ENCODE measurements at regions not wholly inside any gene's neighbourhood (a gene's known extent, or its start where the extent isn't known, plus 50 kb on each side); places are given as distances from the start of the nearest gene placed in this dataset.

- Histone ChIP-seq H3K9me3 (ENCODE audit: control insufficient read depth in 2 of 2, low read length in 2 of 2) (no peaks in the 10 kb centered on the region), H3K27ac (ENCODE audit: low read depth in 2 of 2, low read length in 2 of 2) (no peak overlapping the region), H3K9ac (ENCODE audit: low read depth in 1 of 2, low read length in 2 of 2) (no peak overlapping the region), H3K27me3 (ENCODE audit: control insufficient read depth in 2 of 2, insufficient read depth in 2 of 2, low read length in 2 of 2) (no peaks in the 10 kb centered on the region), H3K4me1 (ENCODE audit: control insufficient read depth in 2 of 2, insufficient read depth in 2 of 2, low read length in 2 of 2) (no peaks in the 10 kb centered on the region), H3K36me3 (ENCODE audit: control insufficient read depth in 2 of 2, insufficient read depth in 2 of 2, low read length in 2 of 2) (no peaks in the 10 kb centered on the region), H3K4me3 (ENCODE audit: low read length in 2 of 2) (no peak overlapping the region)
Measured at GRCh38 chr22:47284360-47284759, 521.9 kb downstream of the TBC1D22A start.

DNA sequence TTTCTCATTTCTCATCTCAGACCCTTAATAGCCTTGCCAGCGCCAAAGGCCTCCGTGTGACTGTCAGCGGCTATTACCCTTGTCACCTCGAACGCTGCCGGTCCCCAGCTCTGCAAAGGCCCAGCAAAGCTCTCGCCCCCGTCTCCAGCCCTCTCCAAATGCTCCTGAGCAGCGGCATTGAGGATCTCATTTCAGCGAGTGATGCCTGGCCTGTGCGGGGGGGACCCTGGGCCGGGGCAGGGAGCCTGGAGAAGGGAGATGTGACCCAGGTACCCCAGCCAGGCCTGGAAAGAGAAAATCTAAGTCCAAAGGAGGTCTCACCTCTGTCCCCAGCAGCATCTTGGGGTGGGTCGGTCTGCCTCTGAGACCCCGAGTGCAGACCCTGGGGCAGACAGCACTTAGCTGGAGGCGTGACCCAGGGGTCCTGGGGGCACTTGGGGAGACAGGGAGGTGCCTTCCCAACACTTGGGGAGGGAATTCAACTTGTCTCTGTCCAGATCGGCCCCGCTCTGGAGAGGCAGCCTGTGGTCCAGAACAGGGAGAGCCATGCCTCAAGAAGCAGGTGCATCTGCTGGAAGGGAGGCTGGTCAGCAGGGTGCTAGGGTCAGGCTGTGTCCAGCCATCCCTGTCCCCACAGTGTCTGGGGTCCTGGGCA lies 521.3 kb downstream of the TBC1D22A start:
- Histone ChIP-seq H3K9ac (ENCODE audit: low read depth in 1 of 2, low read length in 2 of 2) (no peak overlapping the region), H3K27ac (ENCODE audit: low read depth in 2 of 2, low read length in 2 of 2) (no peak overlapping the region), H3K36me3 (ENCODE audit: control insufficient read depth in 2 of 2, insufficient read depth in 2 of 2, low read length in 2 of 2) (no peaks in the 10 kb centered on the region), H3K4me1 (ENCODE audit: control insufficient read depth in 2 of 2, insufficient read depth in 2 of 2, low read length in 2 of 2) (no peaks in the 10 kb centered on the region), H3K27me3 (ENCODE audit: control insufficient read depth in 2 of 2, insufficient read depth in 2 of 2, low read length in 2 of 2) (no peaks in the 10 kb centered on the region), H3K9me3 (ENCODE audit: control insufficient read depth in 2 of 2, low read length in 2 of 2) (no peaks in the 10 kb centered on the region), H3K4me3 (ENCODE audit: low read length in 2 of 2) (no peak overlapping the region)

DNA sequence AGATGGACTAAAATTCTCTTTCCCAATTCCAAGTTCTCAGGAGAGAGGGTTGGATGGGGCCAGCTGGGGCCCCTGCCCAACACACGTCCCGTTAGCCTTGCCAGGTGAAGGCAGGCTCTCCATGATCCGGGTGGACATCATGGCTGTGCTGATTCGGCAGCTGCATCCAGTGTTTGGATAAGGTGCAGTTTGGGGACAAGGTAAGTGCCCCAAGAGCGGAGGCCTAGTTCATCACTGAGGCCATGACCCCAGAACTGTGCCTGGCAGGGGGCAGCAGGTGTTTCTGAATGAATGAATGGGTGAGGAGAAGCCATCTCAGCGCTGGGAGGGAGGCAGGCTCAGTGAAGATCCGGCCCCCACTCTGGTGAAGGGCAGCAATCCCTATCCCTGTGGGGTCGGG lies 520.4 kb downstream of the TBC1D22A start:
- no peaks in the 10 kb centered on the region for H3K9me3 ChIP-seq (ENCODE audit: control insufficient read depth in 2 of 2, low read length in 2 of 2)
- H3K4me3 ChIP-seq (ENCODE audit: low read length in 2 of 2) = no peak overlapping the region
- H3K27me3 ChIP-seq (ENCODE audit: control insufficient read depth in 2 of 2, insufficient read depth in 2 of 2, low read length in 2 of 2) = no peaks in the 10 kb centered on the region
- no peak overlapping the region for H3K27ac ChIP-seq (ENCODE audit: low read depth in 2 of 2, low read length in 2 of 2)
- H3K36me3 ChIP-seq (ENCODE audit: control insufficient read depth in 2 of 2, insufficient read depth in 2 of 2, low read length in 2 of 2) = no peaks in the 10 kb centered on the region
- H3K9ac ChIP-seq (ENCODE audit: low read depth in 1 of 2, low read length in 2 of 2) = no peak overlapping the region
- no peaks in the 10 kb centered on the region for H3K4me1 ChIP-seq (ENCODE audit: control insufficient read depth in 2 of 2, insufficient read depth in 2 of 2, low read length in 2 of 2)

DNA sequence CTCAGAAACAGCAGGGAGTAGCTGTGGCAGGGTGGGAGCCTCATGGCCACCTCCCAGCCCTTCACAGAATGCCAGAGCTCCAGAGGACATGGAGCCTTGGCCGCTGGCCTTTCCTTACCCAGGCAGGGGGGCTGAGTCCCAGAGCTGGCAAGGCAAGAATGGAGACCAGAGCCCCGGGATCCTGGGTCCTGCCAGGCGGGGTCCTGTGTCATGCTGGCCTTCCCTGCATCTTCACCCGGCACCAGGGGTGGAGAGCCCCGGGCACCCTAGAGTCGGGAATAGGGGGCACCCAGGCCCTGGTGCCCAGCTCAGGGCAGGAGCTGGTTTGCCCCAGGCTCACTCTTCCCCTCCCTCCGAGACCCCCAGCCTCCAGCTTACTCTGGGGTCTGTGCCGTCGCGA lies 519.9 kb downstream of the TBC1D22A start:
- Histone ChIP-seq H3K27me3 (ENCODE audit: control insufficient read depth in 2 of 2, insufficient read depth in 2 of 2, low read length in 2 of 2) (no peaks in the 10 kb centered on the region), H3K27ac (ENCODE audit: low read depth in 2 of 2, low read length in 2 of 2) (no peak overlapping the region), H3K9ac (ENCODE audit: low read depth in 1 of 2, low read length in 2 of 2) (no peak overlapping the region), H3K4me1 (ENCODE audit: control insufficient read depth in 2 of 2, insufficient read depth in 2 of 2, low read length in 2 of 2) (no peaks in the 10 kb centered on the region), H3K9me3 (ENCODE audit: control insufficient read depth in 2 of 2, low read length in 2 of 2) (no peaks in the 10 kb centered on the region), H3K4me3 (ENCODE audit: low read length in 2 of 2) (no peak overlapping the region), H3K36me3 (ENCODE audit: control insufficient read depth in 2 of 2, insufficient read depth in 2 of 2, low read length in 2 of 2) (no peaks in the 10 kb centered on the region)

DNA sequence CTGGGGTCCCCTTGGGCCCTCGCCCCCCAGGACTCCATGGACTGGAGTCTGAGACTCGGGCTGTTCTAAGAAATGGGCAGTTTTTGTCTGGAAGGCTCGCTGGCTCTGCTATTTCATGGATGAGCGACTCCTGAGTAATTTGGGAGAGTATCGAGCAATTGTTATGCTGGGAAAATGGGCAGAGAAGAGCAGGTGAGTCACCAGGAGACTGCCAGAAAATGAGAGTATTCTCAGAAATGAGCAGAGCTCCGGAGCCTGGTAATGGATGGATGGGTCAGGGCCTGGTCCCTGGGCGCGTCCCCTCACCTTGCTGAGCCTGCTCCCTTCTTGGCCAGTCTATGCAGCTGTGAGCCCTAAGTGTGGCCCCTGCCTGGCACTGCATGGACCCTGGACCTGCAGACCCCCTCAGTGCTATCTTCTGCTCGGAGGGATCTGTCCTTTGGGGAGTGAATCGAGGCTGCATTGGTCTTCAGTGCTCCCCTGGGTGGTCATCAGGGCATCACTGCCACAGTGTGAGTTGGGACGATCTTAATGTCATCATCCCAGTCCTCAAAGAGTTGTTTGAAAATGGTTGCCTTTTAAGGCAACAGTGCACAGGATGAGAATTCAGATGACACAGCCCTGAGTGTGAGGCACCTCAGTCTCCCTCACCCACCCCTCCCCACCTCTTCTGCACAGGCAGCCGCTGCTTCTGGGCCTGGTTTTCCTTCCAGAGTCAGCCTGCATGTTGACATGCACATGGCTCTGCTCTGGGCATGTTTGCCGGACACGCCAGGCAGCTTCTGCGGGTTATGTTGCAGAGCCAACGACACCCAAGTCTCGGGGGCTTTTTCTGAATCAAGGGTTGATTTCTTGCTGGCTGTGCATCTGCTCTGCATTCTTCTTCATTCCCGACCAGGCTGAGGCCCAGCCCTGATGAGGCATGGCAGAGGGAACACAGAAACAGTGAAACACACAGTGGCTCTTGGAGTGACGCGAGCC lies 519.0 kb downstream of the TBC1D22A start:
- no peaks in the 10 kb centered on the region for H3K9me3 ChIP-seq (ENCODE audit: control insufficient read depth in 2 of 2, low read length in 2 of 2)
- no peaks in the 10 kb centered on the region for H3K36me3 ChIP-seq (ENCODE audit: control insufficient read depth in 2 of 2, insufficient read depth in 2 of 2, low read length in 2 of 2)
- H3K9ac ChIP-seq (ENCODE audit: low read depth in 1 of 2, low read length in 2 of 2) = no peak overlapping the region
- no peak overlapping the region for H3K4me3 ChIP-seq (ENCODE audit: low read length in 2 of 2)
- H3K4me1 ChIP-seq (ENCODE audit: control insufficient read depth in 2 of 2, insufficient read depth in 2 of 2, low read length in 2 of 2) = no peaks in the 10 kb centered on the region
- no peaks in the 10 kb centered on the region for H3K27me3 ChIP-seq (ENCODE audit: control insufficient read depth in 2 of 2, insufficient read depth in 2 of 2, low read length in 2 of 2)
- H3K27ac ChIP-seq (ENCODE audit: low read depth in 2 of 2, low read length in 2 of 2) = no peak overlapping the region

DNA sequence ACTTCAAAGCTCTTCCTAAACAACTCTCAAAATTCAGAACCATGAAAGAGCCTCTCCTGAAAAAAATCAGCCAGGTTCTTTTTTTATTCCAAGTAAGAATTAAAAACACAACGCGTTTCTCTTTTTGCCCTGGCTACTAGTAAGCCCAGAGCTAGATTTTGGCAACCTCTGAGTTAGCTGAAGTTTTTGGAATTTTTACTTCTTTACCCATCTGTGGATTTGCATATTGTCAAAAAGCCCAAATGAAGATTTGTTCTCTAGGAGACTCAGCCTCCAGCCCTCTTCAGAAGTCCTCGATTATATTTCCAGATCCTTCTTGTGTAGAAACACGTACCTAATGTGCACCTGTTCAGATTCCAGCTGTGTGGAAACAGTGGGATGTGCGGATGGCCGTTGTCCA lies 517.9 kb downstream of the TBC1D22A start:
- Histone ChIP-seq H3K27me3 (ENCODE audit: control insufficient read depth in 2 of 2, insufficient read depth in 2 of 2, low read length in 2 of 2) (peaks cover 0 to 2% of the 10 kb centered on the region in 2 donors), H3K4me1 (ENCODE audit: control insufficient read depth in 2 of 2, insufficient read depth in 2 of 2, low read length in 2 of 2) (no peaks in the 10 kb centered on the region), H3K9me3 (ENCODE audit: control insufficient read depth in 2 of 2, low read length in 2 of 2) (no peaks in the 10 kb centered on the region), H3K4me3 (ENCODE audit: low read length in 2 of 2) (no peak overlapping the region), H3K9ac (ENCODE audit: low read depth in 1 of 2, low read length in 2 of 2) (no peak overlapping the region), H3K36me3 (ENCODE audit: control insufficient read depth in 2 of 2, insufficient read depth in 2 of 2, low read length in 2 of 2) (no peaks in the 10 kb centered on the region), H3K27ac (ENCODE audit: low read depth in 2 of 2, low read length in 2 of 2) (no peak overlapping the region)

DNA sequence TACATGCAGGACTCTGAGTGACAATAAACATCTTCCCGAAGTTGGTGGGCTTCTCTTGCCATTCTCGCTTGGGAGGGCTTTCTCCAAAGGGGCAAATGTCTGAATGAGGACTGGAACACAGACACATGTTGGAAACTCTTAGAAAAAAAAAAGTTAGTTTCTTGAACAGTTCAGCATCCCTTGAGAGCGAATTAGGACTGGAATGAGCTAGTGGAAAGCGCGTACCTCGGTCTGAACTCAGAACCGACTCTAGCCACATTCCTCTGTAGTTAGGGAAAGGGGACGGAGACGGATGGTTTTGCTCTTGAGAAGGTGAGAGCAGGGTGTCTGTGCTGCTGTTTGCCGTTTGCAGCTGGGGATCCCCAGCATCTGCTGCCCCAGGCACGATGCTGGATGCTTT lies 517.3 kb downstream of the TBC1D22A start:
- Histone ChIP-seq H3K36me3 (ENCODE audit: control insufficient read depth in 2 of 2, insufficient read depth in 2 of 2, low read length in 2 of 2) (no peaks in the 10 kb centered on the region), H3K9ac (ENCODE audit: low read depth in 1 of 2, low read length in 2 of 2) (no peak overlapping the region), H3K27ac (ENCODE audit: low read depth in 2 of 2, low read length in 2 of 2) (no peak overlapping the region), H3K9me3 (ENCODE audit: control insufficient read depth in 2 of 2, low read length in 2 of 2) (no peaks in the 10 kb centered on the region), H3K4me3 (ENCODE audit: low read length in 2 of 2) (no peak overlapping the region), H3K27me3 (ENCODE audit: control insufficient read depth in 2 of 2, insufficient read depth in 2 of 2, low read length in 2 of 2) (peaks cover 0 to 2% of the 10 kb centered on the region in 2 donors), H3K4me1 (ENCODE audit: control insufficient read depth in 2 of 2, insufficient read depth in 2 of 2, low read length in 2 of 2) (no peaks in the 10 kb centered on the region)

GRCh38 chr22:47279337-47279736 lies 516.9 kb downstream of the TBC1D22A start:
- Histone ChIP-seq H3K4me1 (ENCODE audit: control insufficient read depth in 2 of 2, insufficient read depth in 2 of 2, low read length in 2 of 2) (no peaks in the 10 kb centered on the region), H3K4me3 (ENCODE audit: low read length in 2 of 2) (no peak overlapping the region), H3K27me3 (ENCODE audit: control insufficient read depth in 2 of 2, insufficient read depth in 2 of 2, low read length in 2 of 2) (peaks cover 0 to 2% of the 10 kb centered on the region in 2 donors), H3K36me3 (ENCODE audit: control insufficient read depth in 2 of 2, insufficient read depth in 2 of 2, low read length in 2 of 2) (no peaks in the 10 kb centered on the region), H3K27ac (ENCODE audit: low read depth in 2 of 2, low read length in 2 of 2) (no peak overlapping the region), H3K9ac (ENCODE audit: low read depth in 1 of 2, low read length in 2 of 2) (no peak overlapping the region), H3K9me3 (ENCODE audit: control insufficient read depth in 2 of 2, low read length in 2 of 2) (no peaks in the 10 kb centered on the region)

GRCh38 chr22:47278655-47279054 lies 516.2 kb downstream of the TBC1D22A start:
- no peaks in the 10 kb centered on the region for H3K36me3 ChIP-seq (ENCODE audit: control insufficient read depth in 2 of 2, insufficient read depth in 2 of 2, low read length in 2 of 2)
- H3K27me3 ChIP-seq (ENCODE audit: control insufficient read depth in 2 of 2, insufficient read depth in 2 of 2, low read length in 2 of 2) = peaks cover 0 to 2% of the 10 kb centered on the region in 2 donors
- H3K9ac ChIP-seq (ENCODE audit: low read depth in 1 of 2, low read length in 2 of 2) = no peak overlapping the region
- no peak overlapping the region for H3K27ac ChIP-seq (ENCODE audit: low read depth in 2 of 2, low read length in 2 of 2)
- no peak overlapping the region for H3K4me3 ChIP-seq (ENCODE audit: low read length in 2 of 2)
- no peaks in the 10 kb centered on the region for H3K4me1 ChIP-seq (ENCODE audit: control insufficient read depth in 2 of 2, insufficient read depth in 2 of 2, low read length in 2 of 2)
- no peaks in the 10 kb centered on the region for H3K9me3 ChIP-seq (ENCODE audit: control insufficient read depth in 2 of 2, low read length in 2 of 2)

DNA sequence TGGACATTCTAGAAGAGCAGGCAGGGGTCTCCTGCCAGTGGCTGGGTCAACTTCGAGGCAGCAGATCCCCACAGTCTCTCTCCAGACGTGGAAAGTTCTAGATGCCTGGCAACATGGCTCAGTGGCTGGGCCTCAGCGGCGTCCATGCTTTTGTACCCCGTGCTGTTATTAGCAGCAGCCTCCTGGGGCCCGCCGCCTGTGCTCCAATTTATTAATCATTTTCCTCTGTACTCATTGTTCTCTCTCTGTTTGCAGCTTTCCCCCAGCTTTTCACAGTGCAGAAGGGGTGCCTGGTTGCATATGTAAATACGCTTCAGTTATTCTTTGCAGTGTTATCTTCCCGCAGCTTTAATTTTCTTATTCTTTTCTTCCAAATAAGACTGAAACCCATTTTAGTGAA lies 515.1 kb downstream of the TBC1D22A start:
- H3K4me1 ChIP-seq (ENCODE audit: control insufficient read depth in 2 of 2, insufficient read depth in 2 of 2, low read length in 2 of 2) = no peaks in the 10 kb centered on the region
- H3K9ac ChIP-seq (ENCODE audit: low read depth in 1 of 2, low read length in 2 of 2) = no peak overlapping the region
- no peaks in the 10 kb centered on the region for H3K9me3 ChIP-seq (ENCODE audit: control insufficient read depth in 2 of 2, low read length in 2 of 2)
- H3K4me3 ChIP-seq (ENCODE audit: low read length in 2 of 2) = no peak overlapping the region
- no peaks in the 10 kb centered on the region for H3K36me3 ChIP-seq (ENCODE audit: control insufficient read depth in 2 of 2, insufficient read depth in 2 of 2, low read length in 2 of 2)
- H3K27me3 ChIP-seq (ENCODE audit: control insufficient read depth in 2 of 2, insufficient read depth in 2 of 2, low read length in 2 of 2) = peaks cover 0 to 2% of the 10 kb centered on the region in 2 donors
- H3K27ac ChIP-seq (ENCODE audit: low read depth in 2 of 2, low read length in 2 of 2) = no peak overlapping the region
